ENCODE measurements at regions not wholly inside any gene's neighbourhood (a gene's known extent, or its start where the extent isn't known, plus 50 kb on each side); places are given as distances from the start of the nearest gene placed in this dataset.
"Not testable (repeated sequence)": the region's sequence is repeated elsewhere in the genome, so short reads cannot be mapped to it uniquely, and the experiment has no call there.

DNA sequence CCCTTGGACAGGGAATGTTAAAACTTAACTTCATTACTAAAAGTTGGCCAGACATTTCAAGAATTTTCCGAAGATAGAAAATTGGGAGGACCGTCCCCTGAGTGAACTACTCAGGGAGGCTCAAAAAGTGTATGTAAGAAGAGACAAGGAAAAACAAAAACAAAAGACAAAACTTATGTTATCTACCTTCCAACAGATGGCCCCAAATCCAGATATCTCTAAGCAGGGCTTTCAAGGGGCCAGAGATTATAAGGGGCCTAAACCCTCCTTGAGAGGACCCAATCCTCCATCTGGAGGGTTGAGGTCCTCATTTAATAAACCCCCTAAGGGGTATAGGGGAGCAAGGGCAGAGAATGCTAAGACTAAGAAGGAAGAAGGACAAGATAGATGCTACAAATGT lies 203.6 kb downstream of the SH2D4B start:
- DNase-seq (ENCODE audit: low read depth in 4 of 4, low spot score in 3 of 4), result no peak

DNA sequence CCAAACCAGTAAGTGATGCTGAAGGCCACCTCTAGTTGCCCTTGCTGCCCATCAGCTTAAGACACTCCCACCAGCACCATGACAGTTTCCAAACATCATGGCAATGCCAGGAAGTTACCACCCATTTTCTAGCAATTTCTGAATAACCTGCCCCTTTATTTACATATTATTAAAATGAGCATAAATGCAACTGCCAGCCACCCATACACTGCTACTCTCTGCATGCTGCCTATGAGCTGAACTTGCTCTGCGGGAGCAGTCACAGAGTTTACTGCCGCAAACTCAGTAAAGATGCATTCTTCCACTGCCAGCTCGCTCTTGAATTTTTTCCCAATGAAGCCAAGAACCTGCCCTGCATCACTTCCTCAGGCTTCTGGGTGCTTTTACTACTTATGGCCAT lies 212.6 kb downstream of the SH2D4B start:
- no peak for DNase-seq (ENCODE audit: low read depth in 4 of 4, low spot score in 3 of 4)

GRCh38 chr10:80751940-80752339 lies 214.2 kb downstream of the SH2D4B start:
- DNase-seq (ENCODE audit: low read depth in 4 of 4, low spot score in 3 of 4), result no peak

- no peak for DNase-seq (ENCODE audit: low read depth in 4 of 4, low spot score in 3 of 4)
Observed at GRCh38 chr10:80753612-80754011, 215.9 kb downstream of the SH2D4B start.

DNA sequence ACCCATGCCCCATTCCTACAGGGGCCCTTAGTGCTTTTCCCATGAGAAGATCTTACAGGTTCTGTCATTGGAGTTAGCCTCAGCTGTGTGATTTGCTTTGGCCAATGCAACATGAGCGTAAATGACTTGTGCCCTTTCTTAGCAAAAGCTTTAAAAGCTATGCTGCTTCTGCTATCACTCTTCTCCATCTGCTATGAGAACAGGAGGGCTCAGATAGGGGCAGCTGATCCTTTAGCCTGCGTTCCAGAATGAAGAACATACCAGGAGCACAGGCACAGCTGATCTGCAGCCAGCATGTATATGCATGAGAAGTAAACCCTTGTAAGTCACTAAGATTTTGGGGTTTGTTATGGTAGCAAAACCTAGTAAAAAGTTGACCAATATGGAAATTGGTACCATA lies 218.2 kb downstream of the SH2D4B start:
- DNase-seq (ENCODE audit: low read depth in 4 of 4, low spot score in 3 of 4), result no peak

GRCh38 chr10:80759693-80760092 lies 222.0 kb downstream of the SH2D4B start:
- DNase-seq (ENCODE audit: low read depth in 4 of 4, low spot score in 3 of 4), result no peak

- DNase-seq (ENCODE audit: low read depth in 4 of 4, low spot score in 3 of 4), result no peak
Observed at GRCh38 chr10:80760914-80761371, 223.2 kb downstream of the SH2D4B start.

DNA sequence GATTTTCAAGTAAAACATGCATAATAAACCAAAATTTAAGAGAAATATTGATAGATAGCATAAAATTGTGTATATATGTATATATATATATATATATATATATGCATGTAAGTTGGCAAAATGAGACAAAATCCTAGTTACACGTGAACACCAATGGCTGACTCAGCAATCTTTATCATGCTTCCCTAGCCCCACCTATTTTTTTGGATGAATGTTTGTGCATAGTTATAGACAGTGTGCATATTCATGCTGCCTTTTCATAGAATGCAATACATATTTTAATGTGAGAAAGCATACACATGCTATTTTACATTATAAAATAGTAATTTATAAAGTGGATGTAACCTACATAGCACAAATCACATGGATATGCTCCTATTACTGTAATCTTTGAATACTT lies 230.3 kb downstream of the SH2D4B start:
- no peak for DNase-seq (ENCODE audit: low read depth in 4 of 4, low spot score in 3 of 4)

GRCh38 chr10:80769700-80770160 lies 232.0 kb downstream of the SH2D4B start:
- no peak for DNase-seq (ENCODE audit: low read depth in 4 of 4, low spot score in 3 of 4)

- DNase-seq (ENCODE audit: low read depth in 4 of 4, low spot score in 3 of 4), result no peak
Observed at GRCh38 chr10:80770239-80770638, 232.5 kb downstream of the SH2D4B start.

DNA sequence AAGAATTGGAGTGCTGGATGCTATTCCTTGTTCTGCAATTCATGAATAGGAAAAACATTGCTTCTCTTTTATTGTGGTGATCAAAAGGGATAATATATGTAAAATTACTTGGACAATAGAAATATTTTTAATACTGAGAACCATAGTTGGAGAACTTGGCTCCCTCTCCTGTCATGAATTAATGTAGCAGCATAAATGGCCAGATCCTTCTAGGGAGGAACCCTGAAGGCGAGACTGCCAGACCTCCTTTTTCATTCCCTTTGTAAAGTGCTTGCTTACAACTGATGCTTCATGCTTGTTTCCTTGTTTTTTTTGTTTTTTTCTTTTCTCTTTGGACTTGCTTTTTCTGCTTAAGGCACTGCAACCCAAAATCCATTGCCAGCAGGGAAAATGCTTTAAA lies 233.6 kb downstream of the SH2D4B start:
- no peak for DNase-seq (ENCODE audit: low read depth in 4 of 4, low spot score in 3 of 4)

DNA sequence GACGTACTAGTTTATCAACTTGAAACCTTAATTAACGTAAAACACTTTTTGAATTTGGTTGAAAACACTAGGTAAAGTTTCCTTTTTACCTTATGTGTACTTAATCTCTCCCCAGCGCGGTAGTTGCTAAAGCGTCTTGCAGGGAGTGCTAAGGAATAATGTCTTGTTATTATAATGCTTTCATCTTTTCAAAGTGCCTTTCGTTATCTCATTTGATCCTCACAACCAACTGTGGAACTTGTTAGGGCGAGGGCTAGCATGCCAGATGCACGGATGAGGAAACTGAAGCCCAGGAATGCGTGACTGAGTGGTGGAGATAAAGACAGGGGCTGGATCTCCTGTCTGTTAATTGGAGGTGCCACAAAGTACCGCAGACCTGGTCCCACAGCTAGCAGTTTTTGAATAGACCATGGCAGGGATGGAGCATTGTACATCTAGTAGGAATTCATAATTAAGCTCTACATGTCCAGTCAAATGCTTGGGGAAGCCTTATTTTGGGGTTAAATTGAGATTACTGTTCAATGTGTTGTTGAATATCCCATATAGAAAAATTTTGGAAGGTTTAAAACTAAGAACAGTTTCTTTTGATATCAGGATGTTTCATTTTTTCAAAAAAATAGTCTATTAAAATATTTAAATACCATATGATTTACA lies 234.3 kb downstream of the SH2D4B start:
- no peak for DNase-seq (ENCODE audit: low read depth in 4 of 4, low spot score in 3 of 4)

DNA sequence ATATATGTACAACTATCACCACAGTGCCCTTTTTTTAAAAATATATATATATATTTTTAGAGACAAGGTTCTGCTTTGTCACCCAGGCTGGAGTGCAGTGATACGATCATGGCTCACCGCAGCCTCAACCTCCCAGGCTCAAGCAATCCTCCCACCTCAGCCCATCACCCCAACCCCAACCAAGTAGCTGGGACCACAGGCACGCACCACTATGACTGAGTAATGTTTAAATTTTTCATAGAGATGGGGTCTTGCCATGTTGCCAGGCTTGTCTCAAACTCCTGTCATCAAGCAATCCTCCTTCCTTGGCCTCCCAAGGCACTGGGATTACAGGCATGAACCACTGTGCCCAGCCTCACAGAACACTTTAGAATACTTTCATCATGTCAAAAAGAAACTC lies 234.9 kb downstream of the SH2D4B start:
- DNase-seq (ENCODE audit: low read depth in 4 of 4, low spot score in 3 of 4), result no peak

GRCh38 chr10:80784695-80785094 lies 247.0 kb downstream of the SH2D4B start:
- DNase-seq (ENCODE audit: low read depth in 4 of 4, low spot score in 3 of 4), result no peak

- no peak for DNase-seq (ENCODE audit: low read depth in 4 of 4, low spot score in 3 of 4)
Observed at GRCh38 chr10:80786322-80786721, 248.6 kb downstream of the SH2D4B start.

GRCh38 chr10:80787952-80788351 lies 250.2 kb downstream of the SH2D4B start:
- DNase-seq (ENCODE audit: low read depth in 4 of 4, low spot score in 3 of 4), result no peak

DNA sequence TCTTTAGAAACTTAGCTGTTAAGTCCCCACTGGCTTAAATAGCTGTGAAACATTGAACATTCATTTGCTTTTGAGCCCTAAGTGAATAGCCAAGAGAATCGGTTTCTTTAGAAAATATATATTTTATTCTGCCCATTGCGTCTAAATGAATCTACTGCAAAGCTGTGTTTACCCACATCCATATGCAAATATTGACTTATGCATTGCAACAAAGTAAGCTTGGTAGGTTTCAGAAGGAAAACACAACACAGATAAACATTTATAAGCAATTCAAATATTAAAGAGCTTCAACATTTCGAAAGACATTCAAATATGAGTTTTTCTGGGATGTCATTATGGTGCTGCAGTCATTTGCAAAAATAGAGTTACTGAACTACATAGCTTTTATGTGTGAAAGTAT lies 257.3 kb downstream of the SH2D4B start:
- no peak for DNase-seq (ENCODE audit: low read depth in 4 of 4, low spot score in 3 of 4)

DNA sequence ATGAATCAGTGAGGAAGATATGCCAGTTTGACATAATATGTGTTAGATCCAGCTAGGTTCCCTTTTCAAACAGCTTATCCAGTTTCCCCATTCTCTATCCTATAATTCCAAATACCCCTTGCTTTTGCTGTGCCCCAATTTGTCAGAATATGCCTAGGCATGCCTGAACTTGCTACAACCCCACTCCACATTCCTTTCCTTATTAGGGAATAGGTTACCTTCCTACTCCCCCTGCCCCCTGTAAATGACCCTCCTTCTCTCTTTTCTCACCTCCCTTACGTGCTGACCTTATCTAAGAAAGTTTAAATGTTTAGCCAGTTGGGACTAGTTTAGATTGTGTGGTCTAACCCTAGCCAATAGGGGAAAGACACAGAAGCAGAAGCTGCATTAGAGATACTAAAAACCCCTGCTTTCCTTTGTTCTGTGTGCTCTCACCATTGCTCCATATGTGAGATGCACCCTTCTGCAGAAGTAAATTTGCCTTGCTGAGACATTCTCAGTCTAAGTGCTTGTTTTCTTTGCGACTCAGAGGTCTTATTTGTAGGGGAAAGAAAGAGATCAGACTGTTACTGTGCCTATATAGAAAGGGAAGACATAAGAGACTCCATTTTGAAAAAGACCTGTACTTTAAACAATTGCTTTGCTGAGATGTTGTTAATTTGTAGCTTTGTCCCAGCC lies 267.8 kb downstream of the SH2D4B start:
- DNase-seq (ENCODE audit: low read depth in 4 of 4, low spot score in 3 of 4), result no peak

DNA sequence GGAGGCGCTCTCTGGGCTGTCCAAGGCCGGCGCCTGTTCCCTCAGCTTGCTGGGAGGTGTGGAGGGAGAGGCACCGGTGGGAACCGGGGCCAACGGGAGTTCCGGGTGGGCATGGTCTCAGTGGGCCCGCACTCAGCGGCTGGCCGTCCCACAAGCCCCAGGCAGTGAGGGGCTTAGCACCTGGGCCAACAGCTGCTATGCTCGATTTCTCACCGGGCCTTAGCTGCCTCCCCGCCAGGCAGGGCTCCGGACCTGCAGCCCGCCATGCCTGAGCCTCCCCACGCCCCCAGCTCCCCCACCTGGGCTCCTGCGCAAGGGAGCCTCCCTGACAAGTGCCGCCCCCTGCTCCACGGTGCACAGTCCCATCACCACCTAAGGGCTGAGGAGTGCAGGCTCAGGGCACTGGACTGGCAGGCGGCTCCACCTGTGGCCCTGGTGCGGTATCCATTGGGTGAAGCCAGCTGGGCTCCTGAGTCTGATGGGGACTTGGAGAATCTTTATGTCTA lies 276.5 kb downstream of the SH2D4B start:
- DNase-seq (ENCODE audit: low read depth in 4 of 4, low spot score in 3 of 4), result no peak

DNA sequence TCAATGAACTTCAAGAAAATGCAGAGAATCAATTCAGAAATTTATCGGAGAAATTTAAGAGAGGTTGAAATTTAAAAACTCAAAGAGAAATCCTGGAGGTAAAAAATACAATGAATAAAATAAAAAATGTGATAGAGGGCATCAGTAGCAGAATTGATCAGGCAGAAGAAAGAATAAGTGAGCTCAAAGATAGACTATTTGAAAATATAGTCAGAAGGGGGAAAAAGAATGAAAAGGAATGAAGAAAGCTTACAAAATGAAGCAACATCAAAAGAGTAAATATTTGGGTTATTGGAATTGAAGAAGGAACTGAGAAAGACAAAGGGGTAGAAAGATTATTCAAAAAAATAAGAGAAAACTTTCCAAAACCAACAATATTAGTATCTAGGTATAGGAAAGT lies 291.4 kb downstream of the SH2D4B start:
- DNase-seq (ENCODE audit: low read depth in 4 of 4, low spot score in 3 of 4), result no peak

DNA sequence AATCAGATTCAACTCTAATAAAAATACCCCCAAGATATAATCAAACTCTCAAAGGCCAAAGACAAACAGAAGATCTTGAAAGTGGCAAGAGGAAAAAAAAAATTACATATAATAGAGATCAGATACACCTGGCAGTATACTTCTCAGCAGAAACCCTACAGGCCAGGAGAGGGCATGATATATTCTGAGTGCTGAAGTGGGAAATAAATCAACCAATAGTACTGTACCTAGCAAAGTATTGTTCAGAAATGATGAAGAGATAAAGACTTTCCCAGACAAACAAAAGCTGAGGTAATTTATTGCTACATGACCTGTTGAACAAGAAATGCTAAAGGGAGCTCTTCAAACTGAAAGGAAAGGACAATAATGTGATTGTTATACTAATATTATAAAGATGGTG lies 291.9 kb downstream of the SH2D4B start:
- no peak for DNase-seq (ENCODE audit: low read depth in 4 of 4, low spot score in 3 of 4)

DNA sequence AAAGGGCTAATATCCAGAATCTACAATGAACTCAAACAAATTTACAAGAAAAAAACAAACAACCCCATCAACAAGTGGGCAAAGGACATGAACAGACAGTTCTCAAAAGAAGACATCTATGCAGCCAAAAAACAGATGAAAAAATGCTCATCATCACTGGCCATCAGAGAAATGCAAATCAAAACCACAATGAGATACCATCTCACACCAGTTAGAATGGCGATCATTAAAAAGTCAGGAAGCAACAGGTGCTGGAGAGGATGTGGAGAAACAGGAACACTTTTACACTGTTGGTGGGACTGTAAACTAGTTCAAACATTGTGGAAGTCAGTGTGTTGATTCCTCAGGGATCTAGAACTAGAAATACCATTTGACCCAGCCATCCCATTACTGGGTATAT lies 295.0 kb downstream of the SH2D4B start:
- DNase-seq (ENCODE audit: low read depth in 4 of 4, low spot score in 3 of 4), result not testable (repeated sequence)
